Endothelial cell of umbilical vein (primary cell): ENCODE measurements at regions not wholly inside any gene's neighbourhood (a gene's known extent, or its start where the extent isn't known, plus 50 kb on each side); places are given as distances from the start of the nearest gene placed in this dataset.

Source experiments
- BruUV-seq: library from RNA; stranded (reverse); fragments of 400-500 nt; replicated peaks from 2 replicates; lab custom pipeline; 2021; lab: Mats Ljungman, UMichigan
- CTCF ChIA-PET: fragments of 300-600, 350-600 bp; sonication (Branson Sonifier 250); formaldehyde crosslinking; loops from one replicate; lab custom pipeline; 2021; ENCODE audit warnings: antibody characterized with exemption, inconsistent platforms; lab: Charles Lee
- POLR2A ChIA-PET: fragments of 300-600, 350-600 bp; sonication (Branson Sonifier 250); formaldehyde crosslinking; loops from one replicate; lab custom pipeline; 2021; ENCODE audit warnings: antibody characterized with exemption, inconsistent platforms; lab: Charles Lee
- DNase-seq: peaks from one replicate; pipeline ENCODE4 v3.0.0-alpha.2; 2011; ENCODE audit warnings: low read depth, low spot score
- FAIRE-seq: peaks from 2 replicates; lab custom pipeline; 2011; peaks lifted over from hg19 to GRCh38; lab: Jason Lieb, UNC
- H2AFZ ChIP-seq: 2 replicates; pipeline ENCODE4 v1.6.0; 2012; ENCODE audit warnings: low read depth, low read length, control low read depth, inconsistent platforms
- H3K27ac ChIP-seq: 2 replicates; pipeline ENCODE4 v1.5.1; 2011; ENCODE audit warnings: low read depth, mild to moderate bottlenecking, control low read depth, low read length, moderate library complexity; ENCODE audit not compliant: insufficient read depth
- H3K27me3 ChIP-seq, 2 experiments: 2 replicates each; pipeline versions ENCODE4 v1.6.0 to v1.6.1; 2011; ENCODE audit warnings: low read length in 2 of 2, mixed read lengths in 1 of 2; ENCODE audit not compliant: control insufficient read depth in 2 of 2, insufficient read depth in 2 of 2
- H3K36me3 ChIP-seq, 2 experiments: 2 replicates in 1 of 2; 3 replicates in 1 of 2; pipeline ENCODE4 v1.5.1; 2011; ENCODE audit warnings: low read length in 2 of 2, mild to moderate bottlenecking in 1 of 2, moderate library complexity in 1 of 2; ENCODE audit not compliant: control insufficient read depth in 2 of 2, insufficient read depth in 2 of 2; ENCODE audit errors: extremely low read depth in 1 of 2
- H3K4me1 ChIP-seq: 3 replicates; pipeline ENCODE4 v1.5.1; 2011; ENCODE audit warnings: mild to moderate bottlenecking, low read length; ENCODE audit not compliant: control insufficient read depth, insufficient read depth; ENCODE audit errors: extremely low read depth
- H3K4me2 ChIP-seq: 2 replicates; pipeline ENCODE4 v1.6.1; 2011; ENCODE audit warnings: low read length, control low read depth, mixed read lengths; ENCODE audit not compliant: insufficient read depth
- H3K4me3 ChIP-seq, 3 experiments: fragments of 200-600 bp in 1 of 3; sonication (generic), shearing (Covaris generic) in 1 of 3; replicated peaks in 1 of 3; 2 replicates each; pipeline ENCODE4 v1.5.1; 2011 to 2016; ENCODE audit warnings: control low read depth in 3 of 3, low read length in 3 of 3, mild to moderate bottlenecking in 2 of 3, inconsistent platforms in 1 of 3, low read depth in 1 of 3, moderate library complexity in 1 of 3; ENCODE audit not compliant: insufficient read depth in 1 of 3
- H3K79me2 ChIP-seq: 2 replicates; pipeline ENCODE4 v1.6.0; 2012; ENCODE audit warnings: low read length, inconsistent platforms; ENCODE audit not compliant: control insufficient read depth, insufficient read depth
- H3K9ac ChIP-seq: replicated peaks from 2 replicates; pipeline ENCODE3; 2011; ENCODE audit warnings: low read length, control low read depth; ENCODE audit not compliant: insufficient read depth; ENCODE audit errors: extremely low read depth
- H3K9me1 ChIP-seq: replicated peaks from 3 replicates; pipeline ENCODE4 v1.6.0; 2011; ENCODE audit warnings: mild to moderate bottlenecking, low read length; ENCODE audit not compliant: control insufficient read depth, insufficient read depth; ENCODE audit errors: extremely low read depth
- H3K9me3 ChIP-seq: replicated peaks from 2 replicates; pipeline ENCODE4 v1.5.1; 2012; ENCODE audit warnings: low read length, inconsistent platforms; ENCODE audit not compliant: control insufficient read depth, insufficient read depth
- H4K20me1 ChIP-seq: replicated peaks from 2 replicates; pipeline ENCODE3; 2011; ENCODE audit warnings: mild to moderate bottlenecking, low read length; ENCODE audit not compliant: control insufficient read depth, insufficient read depth; ENCODE audit errors: extremely low read depth
- EZH2 ChIP-seq: IDR thresholded peaks from 2 replicates; pipeline ENCODE4 v1.6.1; 2012; ENCODE audit warnings: borderline replicate concordance, low read depth, mild to moderate bottlenecking, moderate library complexity, low read length, inconsistent platforms; ENCODE audit not compliant: severe bottlenecking
- FOS ChIP-seq: IDR thresholded peaks from 2 replicates; pipeline ENCODE4 v1.6.1; 2011; ENCODE audit warnings: mild to moderate bottlenecking, low read length, moderate library complexity, borderline replicate concordance; ENCODE audit not compliant: insufficient read depth
- GATA2 ChIP-seq: IDR thresholded peaks from 2 replicates; pipeline ENCODE4 v1.7.0; 2011; ENCODE audit warnings: low read depth, mild to moderate bottlenecking, moderate library complexity, mixed read lengths, low read length; ENCODE audit not compliant: insufficient read length, insufficient read depth
- JUN ChIP-seq: IDR thresholded peaks from 2 replicates; pipeline ENCODE4 v1.6.1; 2011; ENCODE audit warnings: borderline replicate concordance, low read depth; ENCODE audit not compliant: insufficient read length, insufficient read depth
- MYC ChIP-seq: IDR thresholded peaks from one replicate; pipeline ENCODE4 v1.6.1; 2011; ENCODE audit warnings: mild to moderate bottlenecking, low read depth, low read length
- POLR2A ChIP-seq: IDR thresholded peaks from 2 replicates; pipeline ENCODE4 v1.6.1; 2012; ENCODE audit warnings: low read depth, mild to moderate bottlenecking, control low read depth, low read length
- POLR2AphosphoS5 ChIP-seq: IDR thresholded peaks from 2 replicates; pipeline ENCODE4 v1.6.1; 2012; ENCODE audit warnings: low read depth, mild to moderate bottlenecking, control low read depth, low read length, moderate library complexity; ENCODE audit not compliant: insufficient read depth
- dilution Hi-C: fragments of 300-500 bp; cut with MboI; formaldehyde crosslinking; loops from one replicate; pipeline ENCODE4 v1.15.0; 2019; ENCODE audit warnings: low sequenced_read_pairs; ENCODE audit not compliant: extremely low pct_ligation_motif_present
- intact Hi-C: fragments of 100-400 bp; cut with micrococcal nuclease; formaldehyde crosslinking; loops from one replicate; pipeline ENCODE4 v1.10.0; 2022
- TF ChIP-seq, protein P1 (sequence below): IDR thresholded peaks from 2 replicates; pipeline ENCODE4 v1.6.1; 2011; ENCODE audit not compliant: insufficient read depth, insufficient read length
- TF ChIP-seq, protein P2 (sequence below), 2 donors: IDR thresholded peaks; 1 replicate in 1 of 2; 2 replicates in 1 of 2; pipeline ENCODE4 v1.5.1; 2011; ENCODE audit warnings: low read length in 2 of 2, mild to moderate bottlenecking in 2 of 2, moderate library complexity in 2 of 2, control low read depth in 1 of 2, inconsistent platforms in 1 of 2, low read depth in 1 of 2; ENCODE audit not compliant: insufficient read depth in 1 of 2; ENCODE audit errors: extremely low read depth in 1 of 2

DNA sequence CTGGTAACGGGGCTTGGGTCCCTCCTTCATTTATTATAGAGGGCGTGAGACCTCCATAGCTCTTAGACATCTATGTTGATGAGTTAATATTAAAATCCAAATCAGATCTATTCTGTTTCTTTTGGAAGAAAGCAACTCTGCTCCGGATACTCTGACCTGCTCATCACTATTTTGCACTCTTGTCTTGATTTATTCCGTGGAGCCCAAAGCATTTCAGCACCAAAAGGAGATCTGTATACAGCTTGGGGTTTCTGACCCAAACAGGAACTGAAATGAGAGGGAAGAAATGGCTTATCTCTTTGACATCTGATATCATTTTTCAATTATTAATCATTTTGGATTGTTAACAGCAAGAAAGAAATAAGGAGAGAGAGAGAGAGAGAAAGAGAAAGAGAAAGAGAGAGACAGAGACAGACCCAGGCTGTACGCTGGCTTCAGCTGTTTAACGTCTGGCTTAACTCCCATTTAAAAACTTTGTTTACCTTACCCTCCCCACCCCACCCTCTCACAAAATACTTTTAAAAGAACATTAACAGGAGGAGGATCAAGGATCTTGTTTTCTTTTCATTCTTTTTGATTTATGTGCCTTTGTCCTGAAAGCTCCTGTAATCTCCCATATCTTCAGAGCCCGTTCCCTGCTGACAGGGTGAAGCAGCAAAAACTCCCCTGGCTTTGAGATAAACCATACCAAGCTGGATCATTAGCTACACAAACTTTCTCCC, 231.4 kb upstream of the TUT7 start:
- H2AFZ ChIP-seq = no peak overlapping the region
- no peaks in the 10 kb centered on the region for H3K27me3 ChIP-seq
- H3K27ac ChIP-seq = no peak overlapping the region
- POLR2A ChIA-PET = no interaction called here
- H3K4me1 ChIP-seq = no peaks in the 10 kb centered on the region
- FAIRE-seq (no peak), DNase-seq (no peak)
- no peaks in the 10 kb centered on the region for H4K20me1 ChIP-seq
- H3K9me3 ChIP-seq = no peaks in the 10 kb centered on the region
- BruUV-seq = no TSS peak
- no peak for TF ChIP-seq MYC
- TF ChIP-seq JUN = no peak
- no peak for TF ChIP-seq GATA2
- TF ChIP-seq POLR2A = no peak
- no peak for TF ChIP-seq POLR2AphosphoS5
- TF ChIP-seq, protein P1, sequence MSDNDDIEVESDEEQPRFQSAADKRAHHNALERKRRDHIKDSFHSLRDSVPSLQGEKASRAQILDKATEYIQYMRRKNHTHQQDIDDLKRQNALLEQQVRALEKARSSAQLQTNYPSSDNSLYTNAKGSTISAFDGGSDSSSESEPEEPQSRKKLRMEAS = no peak
- TF ChIP-seq, protein P2, sequence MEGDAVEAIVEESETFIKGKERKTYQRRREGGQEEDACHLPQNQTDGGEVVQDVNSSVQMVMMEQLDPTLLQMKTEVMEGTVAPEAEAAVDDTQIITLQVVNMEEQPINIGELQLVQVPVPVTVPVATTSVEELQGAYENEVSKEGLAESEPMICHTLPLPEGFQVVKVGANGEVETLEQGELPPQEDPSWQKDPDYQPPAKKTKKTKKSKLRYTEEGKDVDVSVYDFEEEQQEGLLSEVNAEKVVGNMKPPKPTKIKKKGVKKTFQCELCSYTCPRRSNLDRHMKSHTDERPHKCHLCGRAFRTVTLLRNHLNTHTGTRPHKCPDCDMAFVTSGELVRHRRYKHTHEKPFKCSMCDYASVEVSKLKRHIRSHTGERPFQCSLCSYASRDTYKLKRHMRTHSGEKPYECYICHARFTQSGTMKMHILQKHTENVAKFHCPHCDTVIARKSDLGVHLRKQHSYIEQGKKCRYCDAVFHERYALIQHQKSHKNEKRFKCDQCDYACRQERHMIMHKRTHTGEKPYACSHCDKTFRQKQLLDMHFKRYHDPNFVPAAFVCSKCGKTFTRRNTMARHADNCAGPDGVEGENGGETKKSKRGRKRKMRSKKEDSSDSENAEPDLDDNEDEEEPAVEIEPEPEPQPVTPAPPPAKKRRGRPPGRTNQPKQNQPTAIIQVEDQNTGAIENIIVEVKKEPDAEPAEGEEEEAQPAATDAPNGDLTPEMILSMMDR (IDR thresholded peaks at IDR 0.05; ENCODE audit: extremely low read depth in 1 of 2, insufficient read depth in 1 of 2, low read depth in 1 of 2, low read length in 2 of 2) = no peak
- no peak for TF ChIP-seq FOS
- no peak for TF ChIP-seq EZH2
- dilution Hi-C loops (no loop called here), intact Hi-C loops (no loop called here)
- no peak overlapping the region for H3K4me3 ChIP-seq
- no peak overlapping the region for H3K4me2 ChIP-seq
- no peaks in the 10 kb centered on the region for H3K36me3 ChIP-seq
- no peaks in the 10 kb centered on the region for H3K79me2 ChIP-seq
- CTCF ChIA-PET = no interaction called here
- H3K9me1 ChIP-seq = no peaks in the 10 kb centered on the region
- H3K9ac ChIP-seq = no peak overlapping the region
